ENCODE measurements at regions not wholly inside any gene's neighbourhood (a gene's known extent, or its start where the extent isn't known, plus 50 kb on each side); places are given as distances from the start of the nearest gene placed in this dataset.
"Not testable (repeated sequence)": the region's sequence is repeated elsewhere in the genome, so short reads cannot be mapped to it uniquely, and the experiment has no call there.

GRCh38 chr4:79201971-79202370 is 123.9 kb downstream of the NAA11 start:
- no peak for DNase-seq (ENCODE audit: low spot score in 2 of 2)
- no peak overlapping the region for H3K27ac ChIP-seq
- H3K4me3 ChIP-seq, result no peak overlapping the region
- no peak for TF ChIP-seq CTCF (IDR thresholded peaks at IDR 0.05)
- H3K36me3 ChIP-seq, result no peaks in the 10 kb centered on the region
- intact Hi-C loops (cut with DNase I), result no loop called here
- no peaks in the 10 kb centered on the region for H3K4me1 ChIP-seq
- peaks cover 0 to 13% of the 10 kb centered on the region in 2 donors for H3K9me3 ChIP-seq
- H3K27me3 ChIP-seq, result no peaks in the 10 kb centered on the region

- H3K4me3 ChIP-seq, result no peak overlapping the region
- no peak for TF ChIP-seq CTCF (IDR thresholded peaks at IDR 0.05)
- H3K4me1 ChIP-seq, result no peaks in the 10 kb centered on the region
- intact Hi-C loops (cut with DNase I), result no loop called here
- no peak overlapping the region for H3K27ac ChIP-seq
- H3K36me3 ChIP-seq, result no peaks in the 10 kb centered on the region
- DNase-seq (ENCODE audit: low spot score in 2 of 2), result no peak
- H3K27me3 ChIP-seq, result no peaks in the 10 kb centered on the region
- no peaks in the 10 kb centered on the region for H3K9me3 ChIP-seq
Measured at GRCh38 chr4:79199743-79200142, 126.1 kb downstream of the NAA11 start.

- intact Hi-C loops (cut with DNase I), result no loop called here
Measured at GRCh38 chr4:79198951-79199587, 126.8 kb downstream of the NAA11 start.

GRCh38 chr4:79197275-79198009 is 128.4 kb downstream of the NAA11 start:
- Histone ChIP-seq H3K27ac (no peak overlapping the region), H3K4me3 (no peak overlapping the region), H3K36me3 (no peaks in the 10 kb centered on the region), H3K4me1 (no peaks in the 10 kb centered on the region), H3K9me3 (no peaks in the 10 kb centered on the region), H3K27me3 (no peaks in the 10 kb centered on the region)
- no peak for DNase-seq (ENCODE audit: low spot score in 2 of 2)
- TF ChIP-seq CTCF (IDR thresholded peaks at IDR 0.05), result no peak
- intact Hi-C loops (cut with DNase I), result no loop called here

More at GRCh38 chr4:79198951-79199587, 126.8 kb downstream of the NAA11 start:
- DNase-seq (ENCODE audit: low spot score in 2 of 2), result no peak
- Histone ChIP-seq H3K27ac (no peak overlapping the region), H3K36me3 (no peaks in the 10 kb centered on the region), H3K4me3 (no peak overlapping the region), H3K27me3 (no peaks in the 10 kb centered on the region), H3K9me3 (no peaks in the 10 kb centered on the region), H3K4me1 (no peaks in the 10 kb centered on the region)
- TF ChIP-seq CTCF (IDR thresholded peaks at IDR 0.05), result no peak

- H3K4me3 ChIP-seq; H3K4me1 ChIP-seq; H3K9me3 ChIP-seq; H3K27ac ChIP-seq; DNase-seq (ENCODE audit: low spot score in 2 of 2); H3K27me3 ChIP-seq; intact Hi-C loops (cut with DNase I); H3K36me3 ChIP-seq: not testable (repeated sequence)
Measured at GRCh38 chr4:79191292-79191691, 134.6 kb downstream of the NAA11 start.

- H3K4me3 ChIP-seq, result no peak overlapping the region
- no peaks in the 10 kb centered on the region for H3K4me1 ChIP-seq
- no peaks in the 10 kb centered on the region for H3K9me3 ChIP-seq
- DNase-seq (ENCODE audit: low spot score in 2 of 2), result no peak
- intact Hi-C loops (cut with DNase I), result no loop called here
- H3K27ac ChIP-seq, result no peak overlapping the region
- no peaks in the 10 kb centered on the region for H3K36me3 ChIP-seq
- no peak for TF ChIP-seq CTCF (IDR thresholded peaks at IDR 0.05)
- no peaks in the 10 kb centered on the region for H3K27me3 ChIP-seq
Measured at GRCh38 chr4:79185526-79186045, 140.3 kb downstream of the NAA11 start.

All from ascending aorta (tissue), 2 donors.